Pancreas (tissue), 10 donors: ENCODE measurements at regions not wholly inside any gene's neighbourhood (a gene's known extent, or its start where the extent isn't known, plus 50 kb on each side); places are given as distances from the start of the nearest gene placed in this dataset.

ENCODE experiments used
- ATAC-seq, 4 donors: fragments of 200-7000 bp; cut with Tn5 transposase; one replicate each; pipeline versions ENCODE4 v1.8.0 to v1.9.1; 2020; ENCODE audit warnings: mild to moderate bottlenecking in 4 of 4, moderate library complexity in 4 of 4
- DNase-seq, 6 donors: peaks; one replicate each; pipeline ENCODE4 v3.0.0-alpha.2; 2020
- FAIRE-seq: peaks from 2 replicates; lab custom pipeline; 2012; peaks lifted over from hg19 to GRCh38; lab: Jason Lieb, UNC
- H3K27ac ChIP-seq, 4 donors: fragments of 200-600 bp; sonication (generic); 1 replicate in 3 of 4; 2 replicates in 1 of 4; pipeline versions ENCODE4 v1.5.0 to v1.8.0; 2020
- H3K27me3 ChIP-seq, 4 donors: fragments of 200-600 bp; one replicate each; pipeline ENCODE4 v1.8.0; 2021
- H3K36me3 ChIP-seq, 3 donors: fragments of 200-600 bp; sonication (generic) in 1 of 3; one replicate each; pipeline versions ENCODE4 v1.5.0 to v1.8.0; 2020 to 2021
- H3K4me1 ChIP-seq, 3 donors: fragments of 200-600 bp; one replicate each; pipeline ENCODE4 v1.8.0; 2021
- H3K4me3 ChIP-seq, 4 donors: fragments of 200-600 bp; sonication (generic) in 2 of 4; one replicate each; pipeline versions ENCODE4 v1.5.0 to v1.8.0; 2020 to 2021
- H3K9me3 ChIP-seq, 4 donors: fragments of 200-600 bp; one replicate each; pipeline ENCODE4 v1.8.0; 2021
- WGBS, 2 donors: extraction: QIAGEN DNeasy Blood & Tissue Kit; methylation state at CpG; one replicate each; pipeline ENCODE4 v1.1.7; 2013; 5-methylcytosine and 5-hydroxymethylcytosine counted together
- intact Hi-C, 3 donors: fragments of 100-400 bp; cut with DNase I; formaldehyde crosslinking; loops; one replicate each; pipeline versions ENCODE4 v1.11.1 to v1.14.2; 2022
- TF ChIP-seq, protein P1 (sequence below), 4 donors: fragments of 200-600 bp; sonication (generic) in 3 of 4; IDR thresholded peaks; one replicate each; pipeline versions ENCODE4 v1.5.0 to v1.8.0; 2021; ENCODE audit warnings: antibody characterized with exemption in 4 of 4
- donor health status: healthy with polysubstance abuse.
- donor health status: DM: no; HTN: no; CAD: no; lungs with moderate emphysema.
- donor health status: DM: no; HTN: no; CAD: no.
- donor health status: control.
- donor health status: control.
- donor health status: Bipolar disorder and iron deficiency.
- donor health status: DM: yes; HTN: yes; CAD: no.
- donor health status: DM: no; HTN: no; CAD: no.
- donor health status: DM: no; HTN: no; CAD: no.
- donor health status: DM: yes; HTN: yes; CAD: no.

- 65 to 76% methylated on average over 4 of the region's 4 CpGs for WGBS, 2 donors
- no peak overlapping the region for H3K27ac ChIP-seq
- H3K36me3 ChIP-seq: no peaks in the 10 kb centered on the region
- no peaks in the 10 kb centered on the region for H3K4me1 ChIP-seq
- TF ChIP-seq, protein P1, sequence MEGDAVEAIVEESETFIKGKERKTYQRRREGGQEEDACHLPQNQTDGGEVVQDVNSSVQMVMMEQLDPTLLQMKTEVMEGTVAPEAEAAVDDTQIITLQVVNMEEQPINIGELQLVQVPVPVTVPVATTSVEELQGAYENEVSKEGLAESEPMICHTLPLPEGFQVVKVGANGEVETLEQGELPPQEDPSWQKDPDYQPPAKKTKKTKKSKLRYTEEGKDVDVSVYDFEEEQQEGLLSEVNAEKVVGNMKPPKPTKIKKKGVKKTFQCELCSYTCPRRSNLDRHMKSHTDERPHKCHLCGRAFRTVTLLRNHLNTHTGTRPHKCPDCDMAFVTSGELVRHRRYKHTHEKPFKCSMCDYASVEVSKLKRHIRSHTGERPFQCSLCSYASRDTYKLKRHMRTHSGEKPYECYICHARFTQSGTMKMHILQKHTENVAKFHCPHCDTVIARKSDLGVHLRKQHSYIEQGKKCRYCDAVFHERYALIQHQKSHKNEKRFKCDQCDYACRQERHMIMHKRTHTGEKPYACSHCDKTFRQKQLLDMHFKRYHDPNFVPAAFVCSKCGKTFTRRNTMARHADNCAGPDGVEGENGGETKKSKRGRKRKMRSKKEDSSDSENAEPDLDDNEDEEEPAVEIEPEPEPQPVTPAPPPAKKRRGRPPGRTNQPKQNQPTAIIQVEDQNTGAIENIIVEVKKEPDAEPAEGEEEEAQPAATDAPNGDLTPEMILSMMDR (IDR thresholded peaks at IDR 0.05): no peak
- ATAC-seq (no peak), FAIRE-seq (no peak), DNase-seq (no peak)
- H3K4me3 ChIP-seq: no peak overlapping the region
- no peaks in the 10 kb centered on the region for H3K9me3 ChIP-seq
- intact Hi-C loops: no loop called here
- H3K27me3 ChIP-seq: no peaks in the 10 kb centered on the region
Measured at GRCh38 chr11:79982185-79982584, 541.4 kb upstream of the TENM4 start.

DNA sequence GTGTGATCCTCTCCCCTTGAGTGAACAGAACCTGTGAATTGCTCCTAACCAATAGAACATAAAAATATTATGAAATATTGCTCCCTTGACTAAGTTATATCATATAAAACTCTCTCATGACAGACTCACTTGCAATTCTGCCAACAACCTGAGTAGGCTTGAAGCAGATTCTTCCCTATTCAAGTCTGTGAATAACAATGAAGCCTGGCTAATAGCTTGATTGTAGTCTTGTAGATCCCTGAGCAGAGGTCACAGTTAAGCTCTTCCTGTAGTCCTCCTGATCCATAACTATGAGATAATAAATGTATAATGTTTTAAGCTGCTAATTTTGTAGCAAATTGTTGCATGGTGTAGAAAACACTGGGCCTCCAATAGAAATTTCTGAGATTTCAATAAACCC is 540.1 kb upstream of the TENM4 start:
- no peak overlapping the region for H3K4me3 ChIP-seq
- no peak for DNase-seq
- H3K4me1 ChIP-seq: no peaks in the 10 kb centered on the region
- FAIRE-seq: no peak
- no peak overlapping the region for H3K27ac ChIP-seq
- intact Hi-C loops: no loop called here
- H3K9me3 ChIP-seq: no peaks in the 10 kb centered on the region
- H3K36me3 ChIP-seq: no peaks in the 10 kb centered on the region
- ATAC-seq: no peak
- no peaks in the 10 kb centered on the region for H3K27me3 ChIP-seq
- TF ChIP-seq, protein P1 (IDR thresholded peaks at IDR 0.05): no peak

- FAIRE-seq: no peak
- no peaks in the 10 kb centered on the region for H3K36me3 ChIP-seq
- 37 to 47% methylated on average over 7 of the region's 7 CpGs for WGBS, 2 donors
- no peaks in the 10 kb centered on the region for H3K9me3 ChIP-seq
- peak in 2 of 4 donors; percentile 47 to 55 for ATAC-seq
- H3K27me3 ChIP-seq: no peaks in the 10 kb centered on the region
- TF ChIP-seq, protein P1 (IDR thresholded peaks at IDR 0.05): no peak
- no peak overlapping the region for H3K4me3 ChIP-seq
- no peak overlapping the region for H3K27ac ChIP-seq
- intact Hi-C loops: no loop called here
- no peaks in the 10 kb centered on the region for H3K4me1 ChIP-seq
- DNase-seq: no peak
Measured at GRCh38 chr11:79973721-79974617, 533.1 kb upstream of the TENM4 start.

DNA sequence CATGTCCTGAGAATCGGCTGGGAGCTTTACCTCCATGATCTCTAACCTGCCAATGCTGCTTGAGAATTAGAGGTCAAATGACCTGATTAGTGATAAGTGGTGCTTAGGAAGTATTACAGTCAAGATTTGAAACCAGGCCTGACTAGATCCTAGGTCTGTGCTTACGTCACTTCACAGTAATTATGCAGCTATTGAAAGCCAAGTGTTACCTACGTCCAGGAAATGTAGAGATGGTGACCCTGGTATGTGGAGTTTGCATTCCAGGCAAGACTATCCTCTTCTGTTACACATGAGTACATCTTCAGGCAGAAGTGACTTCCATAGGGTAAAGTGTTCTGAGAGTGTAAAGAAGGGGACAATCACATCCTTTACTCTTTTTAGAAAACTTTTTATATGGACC is 530.4 kb upstream of the TENM4 start:
- H3K9me3 ChIP-seq: no peaks in the 10 kb centered on the region
- intact Hi-C loops: no loop called here
- no peak for FAIRE-seq
- 37 to 59% methylated on average over 3 of the region's 3 CpGs for WGBS, 2 donors
- H3K4me3 ChIP-seq: no peak overlapping the region
- no peaks in the 10 kb centered on the region for H3K27me3 ChIP-seq
- TF ChIP-seq, protein P1 (IDR thresholded peaks at IDR 0.05): no peak
- DNase-seq: no peak
- no peak for ATAC-seq
- H3K4me1 ChIP-seq: no peaks in the 10 kb centered on the region
- no peaks in the 10 kb centered on the region for H3K36me3 ChIP-seq
- no peak overlapping the region for H3K27ac ChIP-seq

- no peaks in the 10 kb centered on the region for H3K27me3 ChIP-seq
- 40 to 73% methylated on average over 1 of the region's 1 CpG for WGBS, 2 donors
- H3K9me3 ChIP-seq: no peaks in the 10 kb centered on the region
- no peak overlapping the region for H3K4me3 ChIP-seq
- no peak for DNase-seq
- ATAC-seq: no peak
- no peak for FAIRE-seq
- intact Hi-C loops: no loop called here
- H3K36me3 ChIP-seq: no peaks in the 10 kb centered on the region
- H3K4me1 ChIP-seq: no peaks in the 10 kb centered on the region
- no peak overlapping the region for H3K27ac ChIP-seq
- TF ChIP-seq, protein P1 (IDR thresholded peaks at IDR 0.05): no peak
Measured at GRCh38 chr11:79966592-79966991, 525.8 kb upstream of the TENM4 start.
